Neuronal stem cell (in vitro differentiated cells): ENCODE measurements at regions not wholly inside any gene's neighbourhood (a gene's known extent, or its start where the extent isn't known, plus 50 kb on each side); places are given as distances from the start of the nearest gene placed in this dataset.
A peak's percentile ranks its signal among the peaks of the same experiment; 100 is the strongest.

Experiments used
- DNase-seq: peaks from one replicate; pipeline ENCODE4 v3.0.0-alpha.2; 2013; ENCODE audit warnings: low spot score
- H2AFZ ChIP-seq: one replicate; pipeline ENCODE4 v1.6.1; 2013; ENCODE audit warnings: mild to moderate bottlenecking, low read length, inconsistent platforms
- H2AK5ac ChIP-seq: 2 replicates; pipeline ENCODE4 v1.6.1; 2013; ENCODE audit warnings: low read depth, mild to moderate bottlenecking, inconsistent platforms, low read length, moderate library complexity, mixed read lengths
- H2BK120ac ChIP-seq: 2 replicates; pipeline ENCODE4 v1.6.1; 2013; ENCODE audit warnings: low read depth, mild to moderate bottlenecking, inconsistent platforms, low read length, moderate library complexity, mixed read lengths
- H2BK12ac ChIP-seq: one replicate; pipeline ENCODE4 v1.6.1; 2013; ENCODE audit warnings: low read length, inconsistent platforms
- H2BK15ac ChIP-seq: 2 replicates; pipeline ENCODE4 v1.6.1; 2013; ENCODE audit warnings: mild to moderate bottlenecking, low read length, inconsistent platforms, mixed read lengths
- H2BK5ac ChIP-seq: one replicate; pipeline ENCODE4 v1.6.1; 2013; ENCODE audit warnings: inconsistent platforms, mild to moderate bottlenecking, low read length, moderate library complexity
- H3K14ac ChIP-seq: one replicate; pipeline ENCODE4 v1.6.1; 2013; ENCODE audit warnings: low read length, inconsistent platforms
- H3K18ac ChIP-seq: 2 replicates; pipeline ENCODE4 v1.6.1; 2013; ENCODE audit warnings: low read length, inconsistent platforms
- H3K23ac ChIP-seq: 2 replicates; pipeline ENCODE4 v1.6.1; 2013; ENCODE audit warnings: low read depth, mild to moderate bottlenecking, mixed read lengths, low read length, inconsistent platforms; ENCODE audit not compliant: poor library complexity
- H3K27ac ChIP-seq: replicated peaks from 3 replicates; pipeline ENCODE4 v1.5.1; 2013; ENCODE audit warnings: low read length, inconsistent platforms
- H3K27me3 ChIP-seq, 3 experiments: 2 replicates each; pipeline ENCODE4 v1.6.1; 2013; ENCODE audit warnings: low read length in 3 of 3, mild to moderate bottlenecking in 2 of 3, inconsistent platforms in 1 of 3, low read depth in 1 of 3, mixed read lengths in 1 of 3, moderate library complexity in 1 of 3; ENCODE audit not compliant: control insufficient read depth in 3 of 3, insufficient read depth in 3 of 3
- H3K36me3 ChIP-seq, 2 donors: replicated peaks in 1 of 2; 2 replicates each; pipeline ENCODE4 v1.6.1; 2013; ENCODE audit warnings: low read length in 2 of 2; ENCODE audit not compliant: control insufficient read depth in 2 of 2, insufficient read depth in 2 of 2
- H3K4ac ChIP-seq: 2 replicates; pipeline ENCODE4 v1.6.1; 2013; ENCODE audit warnings: inconsistent platforms, mild to moderate bottlenecking, low read length, moderate library complexity
- H3K4me1 ChIP-seq, 2 donors: 1 replicate in 1 of 2; 2 replicates in 1 of 2; pipeline ENCODE4 v1.6.1; 2013; ENCODE audit warnings: low read length in 2 of 2, low read depth in 1 of 2; ENCODE audit not compliant: control insufficient read depth in 2 of 2, insufficient read depth in 1 of 2
- H3K4me2 ChIP-seq: one replicate; pipeline ENCODE4 v1.6.1; 2013; ENCODE audit warnings: mild to moderate bottlenecking, low read length, inconsistent platforms; ENCODE audit not compliant: insufficient read depth, poor library complexity, severe bottlenecking
- H3K4me3 ChIP-seq, 2 donors: 2 replicates each; pipeline ENCODE4 v1.5.1; 2013; ENCODE audit warnings: low read length in 2 of 2, mild to moderate bottlenecking in 2 of 2, inconsistent platforms in 1 of 2, moderate library complexity in 1 of 2
- H3K79me1 ChIP-seq: one replicate; pipeline ENCODE4 v1.6.1; 2013; ENCODE audit warnings: low read depth, mild to moderate bottlenecking, inconsistent platforms, low read length, moderate library complexity
- H3K9ac ChIP-seq: one replicate; pipeline ENCODE4 v1.6.1; 2013; ENCODE audit warnings: mild to moderate bottlenecking, low read depth, low read length, inconsistent platforms; ENCODE audit not compliant: poor library complexity
- H3K9me3 ChIP-seq, 2 donors: replicated peaks in 1 of 2; 2 replicates each; pipeline versions ENCODE3 to v1.6.1; 2013; ENCODE audit warnings: low read length in 2 of 2, mild to moderate bottlenecking in 2 of 2, inconsistent platforms in 1 of 2, low read depth in 1 of 2, mixed read lengths in 1 of 2, moderate library complexity in 1 of 2; ENCODE audit not compliant: control insufficient read depth in 2 of 2, insufficient read depth in 1 of 2
- H4K8ac ChIP-seq: one replicate; pipeline ENCODE4 v1.6.1; 2013; ENCODE audit warnings: low read depth, mild to moderate bottlenecking, inconsistent platforms, low read length, moderate library complexity
- H4K91ac ChIP-seq: one replicate; pipeline ENCODE4 v1.6.1; 2013; ENCODE audit warnings: low read length, low read depth, mild to moderate bottlenecking, inconsistent platforms; ENCODE audit not compliant: poor library complexity
- WGBS, 2 donors: extraction: QIAGEN DNeasy Blood & Tissue Kit; methylation state at CpG; one replicate each; pipeline ENCODE4 v1.1.7; 2013; ENCODE audit warnings: missing lambda C conversion rate in 2 of 2, mixed read lengths in 1 of 2; ENCODE audit not compliant: insufficient read length in 2 of 2, insufficient replicate concordance in 1 of 2; ENCODE audit errors: extremely low coverage in 2 of 2; 5-methylcytosine and 5-hydroxymethylcytosine counted together

GRCh38 chr1:167161762-167162161, 58.9 kb upstream of the POU2F1 start:
- Histone ChIP-seq H3K23ac (no peak overlapping the region), H3K27ac (no peak overlapping the region), H2AFZ (no peak overlapping the region), H3K9ac (no peak overlapping the region), H4K91ac (no peak overlapping the region), H2BK120ac (no peak overlapping the region), H3K27me3 (no peaks in the 10 kb centered on the region), H4K8ac (no peak overlapping the region), H2BK5ac (no peak overlapping the region), H3K4me2 (no peak overlapping the region), H3K4ac (no peak overlapping the region), H3K36me3 (no peaks in the 10 kb centered on the region), H3K18ac (no peak overlapping the region), H2BK12ac (no peak overlapping the region), H2AK5ac (no peak overlapping the region), H3K79me1 (peaks cover 2% of the 10 kb centered on the region), H3K4me3 (no peak overlapping the region), H3K14ac (no peak overlapping the region), H3K4me1 (peaks cover 16 to 20% of the 10 kb centered on the region in 2 donors), H3K9me3 (peaks cover 0 to 10% of the 10 kb centered on the region in 2 donors), H2BK15ac (no peak overlapping the region)
- DNase-seq = no peak
- no CpG with 5 or more reads among the region's 4 CpGs for WGBS, 2 donors

- H2AK5ac ChIP-seq = no peak overlapping the region
- H3K4me3 ChIP-seq = no peak overlapping the region
- no peaks in the 10 kb centered on the region for H3K36me3 ChIP-seq
- H2BK120ac ChIP-seq = no peak overlapping the region
- no peak overlapping the region for H2BK12ac ChIP-seq
- H3K4me2 ChIP-seq = no peak overlapping the region
- no peak overlapping the region for H3K27ac ChIP-seq
- peaks cover 2% of the 10 kb centered on the region for H3K79me1 ChIP-seq
- DNase-seq = no peak
- H3K27me3 ChIP-seq = peaks cover 0 to 10% (median 0%) of the 10 kb centered on the region in 3 experiments
- no peak overlapping the region for H2BK5ac ChIP-seq
- H4K91ac ChIP-seq = no peak overlapping the region
- no peak overlapping the region for H2BK15ac ChIP-seq
- no CpG with 5 or more reads among the region's 2 CpGs for WGBS, 2 donors
- H3K18ac ChIP-seq = no peak overlapping the region
- no peak overlapping the region for H2AFZ ChIP-seq
- H3K9me3 ChIP-seq = peaks cover 0 to 16% of the 10 kb centered on the region in 2 donors
- H3K14ac ChIP-seq = no peak overlapping the region
- no peak overlapping the region for H3K9ac ChIP-seq
- no peak overlapping the region for H4K8ac ChIP-seq
- H3K23ac ChIP-seq = no peak overlapping the region
- peaks cover 17 to 22% of the 10 kb centered on the region in 2 donors for H3K4me1 ChIP-seq
- H3K4ac ChIP-seq = no peak overlapping the region
These were observed 55.5 kb upstream of the POU2F1 start for GRCh38 chr1:167165219-167165618.

- no peak overlapping the region for H2BK15ac ChIP-seq
- no peak overlapping the region for H3K4ac ChIP-seq
- no peak overlapping the region for H3K14ac ChIP-seq
- peak overlapping the region; percentile 84 for H3K18ac ChIP-seq
- peaks cover 2% of the 10 kb centered on the region for H3K79me1 ChIP-seq
- no peak overlapping the region for H3K9ac ChIP-seq
- no peaks in the 10 kb centered on the region for H3K36me3 ChIP-seq
- peak overlapping the region; percentile 47 for H3K4me2 ChIP-seq
- H2AK5ac ChIP-seq = no peak overlapping the region
- H4K91ac ChIP-seq = no peak overlapping the region
- DNase-seq = peak; percentile 82
- peak overlapping the region; percentile 43 for H2AFZ ChIP-seq
- peaks cover 17 to 22% of the 10 kb centered on the region in 2 donors for H3K4me1 ChIP-seq
- no CpG with 5 or more reads among the region's 14 CpGs for WGBS, 2 donors
- no peak overlapping the region for H4K8ac ChIP-seq
- peak overlapping the region; percentile 15 for H2BK5ac ChIP-seq
- peak overlapping the region; percentile 87 for H3K27ac ChIP-seq
- H3K9me3 ChIP-seq = peaks cover 0 to 11% of the 10 kb centered on the region in 2 donors
- H2BK120ac ChIP-seq = no peak overlapping the region
- H3K23ac ChIP-seq = no peak overlapping the region
- H3K4me3 ChIP-seq = peak overlapping the region in 1 of 2 donors; percentile 40
- peaks cover 0 to 15% (median 0%) of the 10 kb centered on the region in 3 experiments for H3K27me3 ChIP-seq
- no peak overlapping the region for H2BK12ac ChIP-seq
These were observed 54.6 kb upstream of the POU2F1 start for GRCh38 chr1:167165948-167166689.

- no peak overlapping the region for H3K14ac ChIP-seq
- no peak overlapping the region for H3K9ac ChIP-seq
- H3K27me3 ChIP-seq = peaks cover 0 to 20% (median 0%) of the 10 kb centered on the region in 3 experiments
- H3K4me1 ChIP-seq = peaks cover 17 to 22% of the 10 kb centered on the region in 2 donors
- no peak overlapping the region for H4K91ac ChIP-seq
- no peak for DNase-seq
- no peak overlapping the region for H3K4me3 ChIP-seq
- H3K4me2 ChIP-seq = no peak overlapping the region
- no peak overlapping the region for H2AK5ac ChIP-seq
- no peak overlapping the region for H3K18ac ChIP-seq
- H2BK120ac ChIP-seq = no peak overlapping the region
- no peak overlapping the region for H3K4ac ChIP-seq
- H4K8ac ChIP-seq = no peak overlapping the region
- H2AFZ ChIP-seq = no peak overlapping the region
- peak overlapping the region; percentile 87 for H3K27ac ChIP-seq
- no peak overlapping the region for H3K23ac ChIP-seq
- no peak overlapping the region for H2BK15ac ChIP-seq
- H3K9me3 ChIP-seq = peaks cover 0 to 11% of the 10 kb centered on the region in 2 donors
- H3K36me3 ChIP-seq = no peaks in the 10 kb centered on the region
- H2BK5ac ChIP-seq = no peak overlapping the region
- H2BK12ac ChIP-seq = no peak overlapping the region
- H3K79me1 ChIP-seq = peaks cover 2% of the 10 kb centered on the region
- no CpG with 5 or more reads among the region's 1 CpG for whole genome bisulfite sequencing, 2 donors
These were observed 54.0 kb upstream of the POU2F1 start for GRCh38 chr1:167166690-167167075.
